GM19397 (cell line): ENCODE measurements at regions not wholly inside any gene's neighbourhood (a gene's known extent, or its start where the extent isn't known, plus 50 kb on each side); places are given as distances from the start of the nearest gene placed in this dataset.
"Not testable (repeated sequence)": the region's sequence is repeated elsewhere in the genome, so short reads cannot be mapped to it uniquely, and the experiment has no call there.

ENCODE experiments used
- ATAC-seq: cut with Tn5 transposase; IDR thresholded peaks from one replicate; pipeline ENCODE4 v1.9.1; 2021; ENCODE audit warnings: mild to moderate bottlenecking, moderate library complexity; ENCODE audit not compliant: unreplicated experiment

GRCh38 chrX:140172401-140172800 is 207.1 kb upstream of the CXorf66 start:
- no peak for ATAC-seq

GRCh38 chrX:140167551-140167950 is 202.2 kb upstream of the CXorf66 start:
- no peak for ATAC-seq

GRCh38 chrX:140165849-140166248 is 200.5 kb upstream of the CXorf66 start:
- ATAC-seq = no peak

- no peak for ATAC-seq
Measured at GRCh38 chrX:140164391-140164790, 199.1 kb upstream of the CXorf66 start.

GRCh38 chrX:140163371-140164159 is 198.2 kb upstream of the CXorf66 start:
- ATAC-seq = no peak

- ATAC-seq = no peak
Measured at GRCh38 chrX:140157611-140158010, 192.3 kb upstream of the CXorf66 start.

- ATAC-seq = no peak
Measured at GRCh38 chrX:140157143-140157542, 191.8 kb upstream of the CXorf66 start.

- ATAC-seq = no peak
Measured at GRCh38 chrX:140151316-140151715, 186.0 kb upstream of the CXorf66 start.

- no peak for ATAC-seq
Measured at GRCh38 chrX:140149761-140150160, 184.4 kb upstream of the CXorf66 start.

- ATAC-seq = no peak
Measured at GRCh38 chrX:140141444-140142029, 176.2 kb upstream of the CXorf66 start.

GRCh38 chrX:140138492-140138891 is 173.2 kb upstream of the CXorf66 start:
- ATAC-seq = not testable (repeated sequence)

GRCh38 chrX:140138065-140138464 is 172.7 kb upstream of the CXorf66 start:
- not testable (repeated sequence) for ATAC-seq

- ATAC-seq = no peak
Measured at GRCh38 chrX:140132937-140133336, 167.6 kb upstream of the CXorf66 start.

- ATAC-seq = no peak
Measured at GRCh38 chrX:140123446-140123845, 158.1 kb upstream of the CXorf66 start.

GRCh38 chrX:140114059-140114458 is 148.7 kb upstream of the CXorf66 start:
- not testable (repeated sequence) for ATAC-seq

GRCh38 chrX:140110081-140110650 is 144.8 kb upstream of the CXorf66 start:
- ATAC-seq = no peak

- ATAC-seq = no peak
Measured at GRCh38 chrX:140104760-140105159, 139.4 kb upstream of the CXorf66 start.

- ATAC-seq = no peak
Measured at GRCh38 chrX:140099221-140099620, 133.9 kb upstream of the CXorf66 start.

GRCh38 chrX:140092121-140092520 is 126.8 kb upstream of the CXorf66 start:
- ATAC-seq = no peak

- peak; percentile 84 for ATAC-seq
Measured at GRCh38 chrX:140091125-140091886, 126.0 kb upstream of the CXorf66 start.

- ATAC-seq = no peak
Measured at GRCh38 chrX:140090800-140091124, 125.4 kb upstream of the CXorf66 start.

- ATAC-seq = no peak
Measured at GRCh38 chrX:140088438-140088837, 123.1 kb upstream of the CXorf66 start.
